ENCODE measurements at regions not wholly inside any gene's neighbourhood (a gene's known extent, or its start where the extent isn't known, plus 50 kb on each side); places are given as distances from the start of the nearest gene placed in this dataset.

DNA sequence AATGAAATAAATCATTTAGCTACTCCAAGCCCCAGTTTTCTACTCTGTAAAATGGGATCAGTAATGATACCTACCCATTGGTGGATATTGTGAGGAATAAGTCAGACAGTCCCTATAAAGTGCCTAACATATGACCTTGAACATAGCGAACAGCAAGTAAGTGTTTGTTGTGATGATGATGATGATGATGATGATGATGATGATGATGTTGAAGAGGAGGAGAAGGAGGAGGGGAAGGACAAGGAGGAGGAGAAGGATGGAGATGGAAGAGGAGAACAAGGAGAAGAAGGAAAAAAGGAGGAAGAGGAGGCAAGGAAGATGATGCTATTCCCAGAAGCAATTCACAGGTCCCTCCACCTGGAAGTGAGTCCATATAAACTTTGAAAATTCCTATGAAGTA lies 264.3 kb downstream of the MAFB start:
- in situ Hi-C loops (cut with MboI), result no loop called here
- H3K4me3 ChIP-seq, result no peak overlapping the region
- no peak overlapping the region for H2AFZ ChIP-seq
- H3K9me2 ChIP-seq (ENCODE audit: insufficient read depth), result no peaks in the 10 kb centered on the region
- no peak overlapping the region for H3K27ac ChIP-seq
- no peaks in the 10 kb centered on the region for H3F3A ChIP-seq (ENCODE audit: insufficient read depth)
- TF ChIP-seq EZH2phosphoT487 (IDR thresholded peaks at IDR 0.05; ENCODE audit: insufficient read depth, low read depth), result no peak
- H3K4me2 ChIP-seq (ENCODE audit: unreplicated experiment), result no peak overlapping the region
- H3K9me3 ChIP-seq (ENCODE audit: low read depth), result no peaks in the 10 kb centered on the region
- no peaks in the 10 kb centered on the region for H3K36me3 ChIP-seq (ENCODE audit: low read depth)
- no peaks in the 10 kb centered on the region for H3K27me3 ChIP-seq (replicated peaks; ENCODE audit: insufficient read depth)
- WGBS, 2 experiments (ENCODE audit: low coverage in 1 of 2, low lambda C conversion rate in 2 of 2, missing lambda C conversion rate in 2 of 2), result 76 to 82% methylated on average over 1 of the region's 1 CpG
- DNase-seq, result no peak
- no peaks in the 10 kb centered on the region for H3K79me2 ChIP-seq (ENCODE audit: insufficient read depth)
- H3K9ac ChIP-seq, result no peak overlapping the region
- no peaks in the 10 kb centered on the region for H3K4me1 ChIP-seq (ENCODE audit: insufficient read depth)
- no peaks in the 10 kb centered on the region for H4K20me1 ChIP-seq (ENCODE audit: insufficient read depth)

DNA sequence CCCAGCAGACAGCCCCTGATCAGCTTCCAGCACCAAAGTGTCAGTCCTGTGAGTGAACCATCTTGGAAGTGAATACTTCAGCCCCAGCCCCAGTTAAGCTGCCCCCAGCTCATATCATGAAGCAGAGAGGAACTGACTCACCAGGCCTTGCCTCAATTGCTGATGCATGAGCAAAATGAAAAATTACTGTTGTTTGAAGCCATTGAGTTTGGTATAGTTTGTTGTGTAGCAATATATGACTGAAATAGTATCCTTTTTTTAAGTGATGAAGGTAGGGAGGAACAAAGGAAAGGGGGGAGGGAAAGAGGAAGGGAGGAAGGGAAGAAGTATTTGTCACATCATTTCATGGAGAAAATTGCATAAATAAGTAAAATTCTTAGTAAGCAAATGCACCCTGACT lies 266.4 kb downstream of the MAFB start:
- Histone ChIP-seq H3F3A (ENCODE audit: insufficient read depth) (no peaks in the 10 kb centered on the region), H2AFZ (no peak overlapping the region), H3K4me3 (no peak overlapping the region), H3K9ac (no peak overlapping the region), H4K20me1 (ENCODE audit: insufficient read depth) (no peaks in the 10 kb centered on the region), H3K36me3 (ENCODE audit: low read depth) (no peaks in the 10 kb centered on the region), H3K79me2 (ENCODE audit: insufficient read depth) (no peaks in the 10 kb centered on the region), H3K9me3 (ENCODE audit: low read depth) (no peaks in the 10 kb centered on the region), H3K27ac (no peak overlapping the region), H3K9me2 (ENCODE audit: insufficient read depth) (no peaks in the 10 kb centered on the region), H3K27me3 (replicated peaks; ENCODE audit: insufficient read depth) (no peaks in the 10 kb centered on the region), H3K4me1 (ENCODE audit: insufficient read depth) (no peaks in the 10 kb centered on the region), H3K4me2 (ENCODE audit: unreplicated experiment) (no peak overlapping the region)
- TF ChIP-seq EZH2phosphoT487 (IDR thresholded peaks at IDR 0.05; ENCODE audit: insufficient read depth, low read depth) (no peak), EZH2 (IDR thresholded peaks at IDR 0.05; ENCODE audit: insufficient read depth, poor library complexity, severe bottlenecking) (no peak)
- DNase-seq, result no peak
- in situ Hi-C loops (cut with MboI), result no loop called here

DNA sequence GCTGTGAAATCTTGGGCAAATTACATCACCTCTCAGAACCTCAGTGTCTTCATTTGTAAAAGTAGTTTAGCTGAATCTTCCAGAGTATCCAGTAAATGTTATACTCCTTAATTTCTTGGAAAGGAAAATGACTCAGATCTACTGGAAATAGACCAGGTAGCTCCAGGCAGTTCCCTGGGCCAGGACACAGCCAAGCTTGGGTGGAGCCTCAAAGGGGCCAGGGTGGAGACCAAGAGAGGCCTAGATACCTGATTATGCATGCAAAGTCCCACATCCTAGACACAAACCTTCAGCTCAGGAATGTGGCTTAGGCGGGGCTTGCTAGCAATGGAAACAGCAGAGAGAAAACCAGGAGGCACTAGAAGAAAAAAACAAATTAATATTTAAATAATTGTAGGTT lies 272.8 kb downstream of the MAFB start:
- in situ Hi-C loops (cut with MboI), result no loop called here
- Histone ChIP-seq H3K36me3 (ENCODE audit: low read depth) (no peaks in the 10 kb centered on the region), H3K4me2 (ENCODE audit: unreplicated experiment) (no peak overlapping the region), H3K27ac (no peak overlapping the region), H4K20me1 (ENCODE audit: insufficient read depth) (no peaks in the 10 kb centered on the region), H3F3A (ENCODE audit: insufficient read depth) (no peaks in the 10 kb centered on the region), H3K79me2 (ENCODE audit: insufficient read depth) (no peaks in the 10 kb centered on the region), H3K9ac (no peak overlapping the region), H3K27me3 (replicated peaks; ENCODE audit: insufficient read depth) (peaks cover 4% of the 10 kb centered on the region; the same call in 1 of the 2 replicates), H3K4me3 (no peak overlapping the region), H3K9me3 (ENCODE audit: low read depth) (no peaks in the 10 kb centered on the region), H3K4me1 (ENCODE audit: insufficient read depth) (no peaks in the 10 kb centered on the region), H3K9me2 (ENCODE audit: insufficient read depth) (no peaks in the 10 kb centered on the region), H2AFZ (no peak overlapping the region)
- TF ChIP-seq EZH2phosphoT487 (IDR thresholded peaks at IDR 0.05; ENCODE audit: insufficient read depth, low read depth), result no peak
- no peak for TF ChIP-seq EZH2 (IDR thresholded peaks at IDR 0.05; ENCODE audit: insufficient read depth, poor library complexity, severe bottlenecking)
- 40 to 47% methylated on average over 1 of the region's 1 CpG for WGBS, 2 experiments (ENCODE audit: low coverage in 1 of 2, low lambda C conversion rate in 2 of 2, missing lambda C conversion rate in 2 of 2)
- DNase-seq, result peak; percentile 6

DNA sequence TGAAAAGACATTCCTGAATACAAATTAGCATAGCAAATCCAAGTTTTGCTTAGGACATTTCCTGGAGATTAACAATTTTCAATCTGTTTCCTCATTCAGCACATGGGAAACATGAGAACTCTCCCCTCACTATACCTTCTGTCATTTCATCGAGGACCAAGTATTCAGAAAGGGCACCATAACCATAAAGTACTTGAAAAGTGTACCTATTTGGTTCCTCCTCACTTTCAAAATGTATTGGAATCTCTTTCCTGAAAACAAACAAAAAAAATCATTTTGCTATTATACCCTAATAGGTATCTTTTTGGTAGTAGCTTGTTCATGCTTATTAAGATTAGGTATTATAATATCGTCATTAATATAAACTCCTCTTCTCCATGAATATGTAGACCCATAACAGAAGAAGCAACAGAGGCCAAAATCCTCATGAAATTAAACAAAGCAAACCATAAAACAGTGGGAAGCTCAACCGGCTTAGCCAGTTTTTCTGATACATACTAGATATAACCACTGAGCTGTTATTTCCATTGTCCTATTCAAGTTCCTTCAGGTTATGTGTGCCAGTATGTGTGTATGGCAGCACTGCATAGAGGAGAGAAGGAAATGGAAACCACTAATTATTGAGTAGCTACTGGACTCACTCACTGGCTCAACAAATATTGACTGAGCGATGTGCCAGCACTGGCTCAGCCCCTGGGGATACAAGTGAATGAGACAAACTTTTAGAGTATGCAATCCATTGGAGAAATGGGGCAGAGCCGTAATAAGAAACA lies 274.0 kb downstream of the MAFB start:
- 57 to 59% methylated on average over 5 of the region's 5 CpGs for WGBS, 2 experiments (ENCODE audit: low coverage in 1 of 2, low lambda C conversion rate in 2 of 2, missing lambda C conversion rate in 2 of 2)

More for the DNA sequence above, 274.0 kb downstream of the MAFB start:
- Histone ChIP-seq H3K27me3 (replicated peaks; ENCODE audit: insufficient read depth) (peaks cover 4% of the 10 kb centered on the region; the same call in 1 of the 2 replicates), H3K9me3 (ENCODE audit: low read depth) (no peaks in the 10 kb centered on the region), H3K27ac (no peak overlapping the region), H3K9ac (no peak overlapping the region), H3K9me2 (ENCODE audit: insufficient read depth) (no peaks in the 10 kb centered on the region), H3K4me1 (ENCODE audit: insufficient read depth) (no peaks in the 10 kb centered on the region), H3K36me3 (ENCODE audit: low read depth) (no peaks in the 10 kb centered on the region), H4K20me1 (ENCODE audit: insufficient read depth) (no peaks in the 10 kb centered on the region), H3K4me2 (ENCODE audit: unreplicated experiment) (no peak overlapping the region), H2AFZ (no peak overlapping the region), H3K79me2 (ENCODE audit: insufficient read depth) (no peaks in the 10 kb centered on the region), H3K4me3 (no peak overlapping the region), H3F3A (ENCODE audit: insufficient read depth) (no peaks in the 10 kb centered on the region)
- in situ Hi-C loops (cut with MboI), result no loop called here
- DNase-seq, result no peak
- TF ChIP-seq EZH2phosphoT487 (IDR thresholded peaks at IDR 0.05; ENCODE audit: insufficient read depth, low read depth) (no peak), EZH2 (IDR thresholded peaks at IDR 0.05; ENCODE audit: insufficient read depth, poor library complexity, severe bottlenecking) (no peak)
